ENCODE measurements at regions not wholly inside any gene's neighbourhood (a gene's known extent, or its start where the extent isn't known, plus 50 kb on each side); places are given as distances from the start of the nearest gene placed in this dataset.

- H3K23ac ChIP-seq (ENCODE audit: insufficient read length): no peak overlapping the region
- no peaks in the 10 kb centered on the region for H3K79me2 ChIP-seq (ENCODE audit: control insufficient read depth in 1 of 2, insufficient read depth in 2 of 2, low read length in 2 of 2)
- no peak overlapping the region for H4K91ac ChIP-seq (replicated peaks; ENCODE audit: insufficient read length, low read length)
- no peak overlapping the region for H2BK12ac ChIP-seq (ENCODE audit: low read depth, low read length)
- no peaks in the 10 kb centered on the region for H3K23me2 ChIP-seq (ENCODE audit: low read depth, low read length)
- H4K8ac ChIP-seq (ENCODE audit: extremely low read depth, insufficient read depth, low read length): no peak overlapping the region
- CTCF ChIA-PET (ENCODE audit: partially characterized antibody): no interaction called here
- FAIRE-seq: no peak
- no peak overlapping the region for H4K5ac ChIP-seq (ENCODE audit: insufficient read length, low read depth, low read length)
- no peak overlapping the region for H3K14ac ChIP-seq (ENCODE audit: insufficient read length)
- H3K56ac ChIP-seq (replicated peaks; ENCODE audit: insufficient read length, low read depth, low read length): no peak overlapping the region
- TF ChIP-seq TEAD4 (IDR thresholded peaks at IDR 0.05; ENCODE audit: low read depth, low read length) (peak; percentile 79), TAF7 (optimal IDR thresholded peaks at IDR 0.05; ENCODE audit: borderline replicate concordance, low read depth, low read length) (no peak), JUND (IDR thresholded peaks at IDR 0.05; ENCODE audit: low read length) (peak; percentile 88)
- no peak overlapping the region for H3K4me2 ChIP-seq (ENCODE audit: insufficient read depth in 1 of 2, low read depth in 2 of 2, low read length in 2 of 2)
- H3K4me3 ChIP-seq (ENCODE audit: extremely low read depth in 1 of 4, insufficient read depth in 2 of 4, low read depth in 3 of 4, low read length in 4 of 4): no peak overlapping the region
- H3K27ac ChIP-seq (ENCODE audit: low read depth, low read length): no peak overlapping the region
- no peaks in the 10 kb centered on the region for H3K27me3 ChIP-seq (replicated peaks in 1 of 4; ENCODE audit: control insufficient read depth in 3 of 4, extremely low read depth in 1 of 4, insufficient read depth in 3 of 4, low read length in 3 of 4)
- no peak overlapping the region for H2BK20ac ChIP-seq (ENCODE audit: low read length)
- no peaks in the 10 kb centered on the region for H3K9me3 ChIP-seq (ENCODE audit: insufficient read depth in 2 of 2, low read depth in 1 of 2, low read length in 1 of 2)
- H3K4me1 ChIP-seq (replicated peaks in 1 of 4; ENCODE audit: control insufficient read depth in 3 of 4, insufficient read depth in 4 of 4, low read length in 3 of 4): peaks cover 0 to 3% (median 0%) of the 10 kb centered on the region in 4 experiments; a peak in 1 of 7 replicates
- POLR2A ChIA-PET (ENCODE audit: partially characterized antibody): no interaction called here
- no peak overlapping the region for H2AFZ ChIP-seq (ENCODE audit: low read length)
- no peak overlapping the region for H3K4ac ChIP-seq (replicated peaks; ENCODE audit: insufficient read length, low read depth, low read length)
- no peaks in the 10 kb centered on the region for H3K79me1 ChIP-seq (ENCODE audit: low read depth, low read length)
- H3K36me3 ChIP-seq (ENCODE audit: control insufficient read depth in 2 of 4, insufficient read depth in 4 of 4, low read length in 3 of 4): no peaks in the 10 kb centered on the region
- DNase-seq (ENCODE audit: low read depth in 1 of 2, low spot score in 2 of 2): no peak
- H2BK120ac ChIP-seq (replicated peaks; ENCODE audit: low read depth, low read length): no peak overlapping the region
- H2BK15ac ChIP-seq (ENCODE audit: low read length): no peak overlapping the region
- no peak overlapping the region for H3K9ac ChIP-seq (replicated peaks in 1 of 4; ENCODE audit: extremely low read depth in 1 of 4, low read depth in 3 of 4, low read length in 3 of 4)
- WGBS, 2 experiments (ENCODE audit: extremely low coverage in 1 of 2, insufficient coverage in 1 of 2, insufficient read length in 1 of 2, insufficient replicate concordance in 2 of 2, low coverage in 1 of 2, low lambda C conversion rate in 2 of 2, missing lambda C conversion rate in 1 of 2): 86% methylated on average over 3 of the region's 3 CpGs; no CpG with 5 or more reads in 1 of the 2 experiments
- H4K20me1 ChIP-seq (replicated peaks in 1 of 2; ENCODE audit: control insufficient read depth in 1 of 2, insufficient read depth in 2 of 2, low read length in 2 of 2): no peaks in the 10 kb centered on the region
- no peak overlapping the region for H3K18ac ChIP-seq (ENCODE audit: extremely low read depth, low read length)
- no peak overlapping the region for H2AK5ac ChIP-seq (ENCODE audit: low read depth, low read length)
- no peak overlapping the region for H2BK5ac ChIP-seq (ENCODE audit: low read depth, low read length)
Measured at GRCh38 chr18:29164993-29165599, 988.2 kb upstream of the CDH2 start.
